SK-N-SH treated with all-trans-retinoic acid at 6 μM for 48 hours (cell line): ENCODE measurements at regions not wholly inside any gene's neighbourhood (a gene's known extent, or its start where the extent isn't known, plus 50 kb on each side); places are given as distances from the start of the nearest gene placed in this dataset.

ENCODE experiments used
- ARNTL ChIP-seq: fragments of 450-650 bp; formaldehyde crosslinking; IDR thresholded peaks from 2 replicates; pipeline ENCODE4 v1.5.0; 2020; ENCODE audit warnings: low read depth, mild to moderate bottlenecking, moderate library complexity, borderline replicate concordance
- CSDC2 ChIP-seq: fragments of 250-450 bp; sonication (Bioruptor Pico); IDR thresholded peaks from 2 replicates; pipeline ENCODE4 v1.5.0; 2020; ENCODE audit warnings: mild to moderate bottlenecking, moderate library complexity
- TOX ChIP-seq: fragments of 250-450 bp; sonication (Bioruptor Pico); IDR thresholded peaks from 2 replicates; pipeline ENCODE4 v1.8.0; 2021; ENCODE audit warnings: mild to moderate bottlenecking, moderate library complexity, borderline replicate concordance
- ZC3H10 ChIP-seq: fragments of 250-450 bp; sonication (Bioruptor Pico); IDR thresholded peaks from 2 replicates; pipeline ENCODE4 v1.5.1; 2021; ENCODE audit warnings: mild to moderate bottlenecking, moderate library complexity
- ZFP3 ChIP-seq: fragments of 250-450 bp; sonication (Bioruptor Pico); IDR thresholded peaks from 2 replicates; pipeline ENCODE4 v1.5.0; 2020; ENCODE audit warnings: mild to moderate bottlenecking, moderate library complexity
- ZFP30 ChIP-seq: fragments of 450-650 bp; formaldehyde crosslinking; IDR thresholded peaks from 2 replicates; pipeline ENCODE4 v1.5.0; 2022; ENCODE audit warnings: mild to moderate bottlenecking, moderate library complexity
- ZNF8 ChIP-seq: fragments of 450-650 bp; formaldehyde crosslinking; IDR thresholded peaks from 2 replicates; pipeline ENCODE4 v1.5.0; 2020; ENCODE audit warnings: mild to moderate bottlenecking, moderate library complexity
- TF ChIP-seq, protein P1 (sequence below): fragments of 250-450 bp; sonication (Bioruptor Pico); IDR thresholded peaks from 2 replicates; pipeline ENCODE4 v1.5.0; 2020; ENCODE audit warnings: mild to moderate bottlenecking, moderate library complexity
- TF ChIP-seq, protein P2 (sequence below): fragments of 250-450 bp; sonication (Bioruptor Pico); IDR thresholded peaks from 2 replicates; pipeline ENCODE4 v1.8.0; 2020; ENCODE audit warnings: mild to moderate bottlenecking, moderate library complexity, borderline replicate concordance
- TF ChIP-seq, protein P3 (sequence below): fragments of 250-450 bp; sonication (Bioruptor Pico); IDR thresholded peaks from 2 replicates; pipeline ENCODE4 v1.5.1; 2021; ENCODE audit warnings: mild to moderate bottlenecking, moderate library complexity

DNA sequence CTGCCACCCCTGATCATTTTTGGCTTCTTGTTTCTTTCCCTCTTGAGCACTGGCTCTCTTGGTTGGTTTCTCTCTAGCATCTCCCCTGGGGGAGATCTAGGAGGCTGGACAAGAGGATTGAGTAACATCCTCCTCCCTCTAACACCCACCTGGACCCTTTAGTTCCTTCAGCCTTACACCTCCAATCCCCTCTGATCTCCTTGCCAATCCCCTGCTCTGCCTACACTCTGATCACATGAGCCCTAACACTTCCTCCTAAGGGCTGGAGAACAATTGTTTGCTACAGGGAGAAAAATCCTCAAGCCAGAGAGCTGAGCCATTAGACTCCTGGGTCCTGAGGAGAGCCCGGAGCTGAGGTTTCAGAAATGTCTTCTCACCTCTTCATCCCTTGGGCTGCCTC is 65.9 kb upstream of the ADGRL1 start:
- TF ChIP-seq ARNTL (CRISPR knock-in tag) (no peak), ZFP30 (CRISPR knock-in tag) (no peak), ZFP3 (CRISPR knock-in tag) (no peak), ZC3H10 (CRISPR knock-in tag) (no peak), ZNF8 (CRISPR knock-in tag) (no peak), CSDC2 (no peak), TOX (CRISPR knock-in tag) (no peak)
- TF ChIP-seq, protein P1, sequence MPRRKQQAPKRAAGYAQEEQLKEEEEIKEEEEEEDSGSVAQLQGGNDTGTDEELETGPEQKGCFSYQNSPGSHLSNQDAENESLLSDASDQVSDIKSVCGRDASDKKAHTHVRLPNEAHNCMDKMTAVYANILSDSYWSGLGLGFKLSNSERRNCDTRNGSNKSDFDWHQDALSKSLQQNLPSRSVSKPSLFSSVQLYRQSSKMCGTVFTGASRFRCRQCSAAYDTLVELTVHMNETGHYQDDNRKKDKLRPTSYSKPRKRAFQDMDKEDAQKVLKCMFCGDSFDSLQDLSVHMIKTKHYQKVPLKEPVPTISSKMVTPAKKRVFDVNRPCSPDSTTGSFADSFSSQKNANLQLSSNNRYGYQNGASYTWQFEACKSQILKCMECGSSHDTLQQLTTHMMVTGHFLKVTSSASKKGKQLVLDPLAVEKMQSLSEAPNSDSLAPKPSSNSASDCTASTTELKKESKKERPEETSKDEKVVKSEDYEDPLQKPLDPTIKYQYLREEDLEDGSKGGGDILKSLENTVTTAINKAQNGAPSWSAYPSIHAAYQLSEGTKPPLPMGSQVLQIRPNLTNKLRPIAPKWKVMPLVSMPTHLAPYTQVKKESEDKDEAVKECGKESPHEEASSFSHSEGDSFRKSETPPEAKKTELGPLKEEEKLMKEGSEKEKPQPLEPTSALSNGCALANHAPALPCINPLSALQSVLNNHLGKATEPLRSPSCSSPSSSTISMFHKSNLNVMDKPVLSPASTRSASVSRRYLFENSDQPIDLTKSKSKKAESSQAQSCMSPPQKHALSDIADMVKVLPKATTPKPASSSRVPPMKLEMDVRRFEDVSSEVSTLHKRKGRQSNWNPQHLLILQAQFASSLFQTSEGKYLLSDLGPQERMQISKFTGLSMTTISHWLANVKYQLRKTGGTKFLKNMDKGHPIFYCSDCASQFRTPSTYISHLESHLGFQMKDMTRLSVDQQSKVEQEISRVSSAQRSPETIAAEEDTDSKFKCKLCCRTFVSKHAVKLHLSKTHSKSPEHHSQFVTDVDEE (CRISPR knock-in tag): no peak
- TF ChIP-seq, protein P2, sequence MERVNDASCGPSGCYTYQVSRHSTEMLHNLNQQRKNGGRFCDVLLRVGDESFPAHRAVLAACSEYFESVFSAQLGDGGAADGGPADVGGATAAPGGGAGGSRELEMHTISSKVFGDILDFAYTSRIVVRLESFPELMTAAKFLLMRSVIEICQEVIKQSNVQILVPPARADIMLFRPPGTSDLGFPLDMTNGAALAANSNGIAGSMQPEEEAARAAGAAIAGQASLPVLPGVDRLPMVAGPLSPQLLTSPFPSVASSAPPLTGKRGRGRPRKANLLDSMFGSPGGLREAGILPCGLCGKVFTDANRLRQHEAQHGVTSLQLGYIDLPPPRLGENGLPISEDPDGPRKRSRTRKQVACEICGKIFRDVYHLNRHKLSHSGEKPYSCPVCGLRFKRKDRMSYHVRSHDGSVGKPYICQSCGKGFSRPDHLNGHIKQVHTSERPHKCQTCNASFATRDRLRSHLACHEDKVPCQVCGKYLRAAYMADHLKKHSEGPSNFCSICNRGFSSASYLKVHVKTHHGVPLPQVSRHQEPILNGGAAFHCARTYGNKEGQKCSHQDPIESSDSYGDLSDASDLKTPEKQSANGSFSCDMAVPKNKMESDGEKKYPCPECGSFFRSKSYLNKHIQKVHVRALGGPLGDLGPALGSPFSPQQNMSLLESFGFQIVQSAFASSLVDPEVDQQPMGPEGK (CRISPR knock-in tag): no peak
- TF ChIP-seq, protein P3, sequence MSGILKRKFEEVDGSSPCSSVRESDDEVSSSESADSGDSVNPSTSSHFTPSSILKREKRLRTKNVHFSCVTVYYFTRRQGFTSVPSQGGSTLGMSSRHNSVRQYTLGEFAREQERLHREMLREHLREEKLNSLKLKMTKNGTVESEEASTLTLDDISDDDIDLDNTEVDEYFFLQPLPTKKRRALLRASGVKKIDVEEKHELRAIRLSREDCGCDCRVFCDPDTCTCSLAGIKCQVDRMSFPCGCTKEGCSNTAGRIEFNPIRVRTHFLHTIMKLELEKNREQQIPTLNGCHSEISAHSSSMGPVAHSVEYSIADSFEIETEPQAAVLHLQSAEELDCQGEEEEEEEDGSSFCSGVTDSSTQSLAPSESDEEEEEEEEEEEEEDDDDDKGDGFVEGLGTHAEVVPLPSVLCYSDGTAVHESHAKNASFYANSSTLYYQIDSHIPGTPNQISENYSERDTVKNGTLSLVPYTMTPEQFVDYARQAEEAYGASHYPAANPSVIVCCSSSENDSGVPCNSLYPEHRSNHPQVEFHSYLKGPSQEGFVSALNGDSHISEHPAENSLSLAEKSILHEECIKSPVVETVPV: no peak
